GM12873 (cell line): ENCODE measurements at regions not wholly inside any gene's neighbourhood (a gene's known extent, or its start where the extent isn't known, plus 50 kb on each side); places are given as distances from the start of the nearest gene placed in this dataset.

Source experiments
- CTCF ChIP-seq: IDR thresholded peaks from 2 replicates; pipeline ENCODE4 v1.5.1; 2012; ENCODE audit warnings: low read depth, mild to moderate bottlenecking, moderate library complexity, low read length, control low read depth; ENCODE audit not compliant: insufficient read depth; ENCODE audit errors: missing control alignments

- no peak for TF ChIP-seq CTCF
Measured at GRCh38 chr12:96136725-96137378, 57.3 kb upstream of the ELK3 start.

GRCh38 chr12:96140174-96140573 lies 54.0 kb upstream of the ELK3 start:
- TF ChIP-seq CTCF = no peak

- no peak for TF ChIP-seq CTCF
Measured at GRCh38 chr12:96141216-96141912, 52.8 kb upstream of the ELK3 start.

GRCh38 chr12:96143392-96143791 lies 50.8 kb upstream of the ELK3 start:
- TF ChIP-seq CTCF = no peak

- TF ChIP-seq CTCF = no peak
Measured at GRCh38 chr12:96143827-96144565, 50.2 kb upstream of the ELK3 start.
